Uterus (tissue), 2 donors: ENCODE measurements at regions not wholly inside any gene's neighbourhood (a gene's known extent, or its start where the extent isn't known, plus 50 kb on each side); places are given as distances from the start of the nearest gene placed in this dataset.

Experiments used
- CTCF ChIP-seq, 4 experiments: fragments of 200-600 bp in 2 of 4; fragments of 450-650 bp in 2 of 4; sonication (generic) in 2 of 4; IDR thresholded peaks; one replicate each; pipeline ENCODE4 v1.5.1; 2016 to 2019; ENCODE audit warnings: antibody characterized with exemption in 4 of 4, mild to moderate bottlenecking in 2 of 4, moderate library complexity in 1 of 4
- POLR2A ChIP-seq, 2 donors: fragments of 450-650 bp; IDR thresholded peaks; one replicate each; pipeline ENCODE4 v1.6.1; 2016; ENCODE audit warnings: antibody characterized with exemption in 2 of 2, mild to moderate bottlenecking in 1 of 2, moderate library complexity in 1 of 2

GRCh38 chr3:194782698-194783404, 97.2 kb downstream of the FAM43A start:
- no peak for TF ChIP-seq CTCF (IDR thresholded peaks at IDR 0.05)
- TF ChIP-seq POLR2A (IDR thresholded peaks at IDR 0.05), result no peak
